Gastroesophageal sphincter (tissue), 3 donors: ENCODE measurements at regions not wholly inside any gene's neighbourhood (a gene's known extent, or its start where the extent isn't known, plus 50 kb on each side); places are given as distances from the start of the nearest gene placed in this dataset.

ENCODE experiments used
- POLR2A ChIP-seq, 2 donors: fragments of 450-650 bp; IDR thresholded peaks; one replicate each; pipeline ENCODE4 v1.6.1; 2017; ENCODE audit warnings: antibody characterized with exemption in 2 of 2, mild to moderate bottlenecking in 2 of 2, moderate library complexity in 1 of 2
- POLR2AphosphoS5 ChIP-seq: sonication (generic); formaldehyde crosslinking; IDR thresholded peaks from one replicate; pipeline ENCODE4 v1.6.1; 2017; ENCODE audit warnings: antibody characterized with exemption
- TF ChIP-seq, protein P1 (sequence below), 4 experiments: fragments of 200-600 bp in 2 of 4; fragments of 450-650 bp in 2 of 4; sonication (generic) in 1 of 4; IDR thresholded peaks; one replicate each; pipeline ENCODE4 v1.5.1; 2017 to 2019; ENCODE audit warnings: antibody characterized with exemption in 4 of 4, mild to moderate bottlenecking in 2 of 4, moderate library complexity in 2 of 4

DNA sequence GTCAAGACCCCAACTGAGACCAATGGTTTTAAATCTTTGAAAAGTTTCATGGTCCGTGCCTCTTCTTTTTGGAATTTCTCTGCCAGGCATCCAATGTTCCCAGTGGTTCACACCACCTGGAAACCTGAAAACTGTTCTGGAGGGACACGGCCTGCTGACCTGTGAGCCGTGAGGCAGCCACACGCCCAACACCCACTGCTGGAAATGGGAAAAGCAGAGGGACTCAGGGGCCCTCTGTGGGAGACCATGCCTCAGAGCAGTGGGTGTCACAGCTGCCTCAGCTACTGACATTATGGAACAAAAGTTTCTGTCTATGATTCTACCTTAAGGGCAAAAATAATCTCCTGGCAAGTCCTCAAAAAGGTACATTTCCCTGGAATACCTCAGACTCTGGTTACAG is 70.4 kb upstream of the VIPR2 start:
- TF ChIP-seq, protein P1, sequence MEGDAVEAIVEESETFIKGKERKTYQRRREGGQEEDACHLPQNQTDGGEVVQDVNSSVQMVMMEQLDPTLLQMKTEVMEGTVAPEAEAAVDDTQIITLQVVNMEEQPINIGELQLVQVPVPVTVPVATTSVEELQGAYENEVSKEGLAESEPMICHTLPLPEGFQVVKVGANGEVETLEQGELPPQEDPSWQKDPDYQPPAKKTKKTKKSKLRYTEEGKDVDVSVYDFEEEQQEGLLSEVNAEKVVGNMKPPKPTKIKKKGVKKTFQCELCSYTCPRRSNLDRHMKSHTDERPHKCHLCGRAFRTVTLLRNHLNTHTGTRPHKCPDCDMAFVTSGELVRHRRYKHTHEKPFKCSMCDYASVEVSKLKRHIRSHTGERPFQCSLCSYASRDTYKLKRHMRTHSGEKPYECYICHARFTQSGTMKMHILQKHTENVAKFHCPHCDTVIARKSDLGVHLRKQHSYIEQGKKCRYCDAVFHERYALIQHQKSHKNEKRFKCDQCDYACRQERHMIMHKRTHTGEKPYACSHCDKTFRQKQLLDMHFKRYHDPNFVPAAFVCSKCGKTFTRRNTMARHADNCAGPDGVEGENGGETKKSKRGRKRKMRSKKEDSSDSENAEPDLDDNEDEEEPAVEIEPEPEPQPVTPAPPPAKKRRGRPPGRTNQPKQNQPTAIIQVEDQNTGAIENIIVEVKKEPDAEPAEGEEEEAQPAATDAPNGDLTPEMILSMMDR (IDR thresholded peaks at IDR 0.05): no peak
- TF ChIP-seq POLR2A (IDR thresholded peaks at IDR 0.05) (no peak), POLR2AphosphoS5 (no peak)
